Osteocyte (in vitro differentiated cells): ENCODE measurements at regions not wholly inside any gene's neighbourhood (a gene's known extent, or its start where the extent isn't known, plus 50 kb on each side); places are given as distances from the start of the nearest gene placed in this dataset.

Source experiments
- DNase-seq: peaks from one replicate; pipeline ENCODE4 v3.0.0; 2021; ENCODE audit warnings: mixed read lengths; ENCODE audit not compliant: unreplicated experiment; ENCODE audit errors: extremely low spot score
- H3K27ac Mint-ChIP-seq: one replicate; pipeline ENCODE4 v1.8.0; 2021; ENCODE audit warnings: mild to moderate bottlenecking, mixed read lengths; ENCODE audit not compliant: unreplicated experiment
- H3K27me3 Mint-ChIP-seq: one replicate; pipeline ENCODE4 v1.8.0; 2021; ENCODE audit warnings: mixed read lengths; ENCODE audit not compliant: unreplicated experiment
- H3K36me3 Mint-ChIP-seq: one replicate; pipeline ENCODE4 v1.8.0; 2021; ENCODE audit warnings: mixed read lengths; ENCODE audit not compliant: unreplicated experiment
- H3K4me1 Mint-ChIP-seq: one replicate; pipeline ENCODE4 v1.8.0; 2021; ENCODE audit warnings: mixed read lengths; ENCODE audit not compliant: unreplicated experiment
- H3K4me3 Mint-ChIP-seq: one replicate; pipeline ENCODE4 v1.8.0; 2021; ENCODE audit warnings: mild to moderate bottlenecking, moderate library complexity, mixed read lengths; ENCODE audit not compliant: unreplicated experiment
- H3K9me3 Mint-ChIP-seq: one replicate; pipeline ENCODE4 v1.8.0; 2021; ENCODE audit warnings: mixed read lengths; ENCODE audit not compliant: unreplicated experiment
- TF ChIP-seq, protein P1 (sequence below): fragments of 200-600 bp; sonication (generic); IDR thresholded peaks from 2 replicates; pipeline ENCODE4 v1.5.0; 2021; ENCODE audit warnings: antibody characterized with exemption, mild to moderate bottlenecking, moderate library complexity

DNA sequence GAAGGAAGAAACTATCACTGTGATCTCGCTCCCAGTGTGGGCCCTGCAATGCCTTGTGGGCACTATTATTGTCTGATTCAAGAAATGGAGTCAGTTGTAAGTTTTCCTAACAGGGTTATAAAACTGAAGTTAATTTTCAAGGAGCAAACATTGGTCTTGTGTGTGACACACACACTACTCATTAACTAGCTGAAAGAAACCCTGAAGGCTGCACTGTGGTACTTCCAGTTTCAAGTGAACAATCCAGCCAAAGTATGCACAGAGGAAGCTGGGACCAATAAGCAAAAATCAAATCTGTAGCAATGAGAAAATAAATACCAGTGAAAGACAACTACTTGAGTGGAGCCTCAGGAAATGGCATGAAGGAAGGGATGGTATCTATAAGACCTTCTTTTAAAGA is 506.6 kb upstream of the POT1 start:
- H3K4me3 Mint-ChIP-seq = no peak overlapping the region
- no peak for DNase-seq
- TF ChIP-seq, protein P1, sequence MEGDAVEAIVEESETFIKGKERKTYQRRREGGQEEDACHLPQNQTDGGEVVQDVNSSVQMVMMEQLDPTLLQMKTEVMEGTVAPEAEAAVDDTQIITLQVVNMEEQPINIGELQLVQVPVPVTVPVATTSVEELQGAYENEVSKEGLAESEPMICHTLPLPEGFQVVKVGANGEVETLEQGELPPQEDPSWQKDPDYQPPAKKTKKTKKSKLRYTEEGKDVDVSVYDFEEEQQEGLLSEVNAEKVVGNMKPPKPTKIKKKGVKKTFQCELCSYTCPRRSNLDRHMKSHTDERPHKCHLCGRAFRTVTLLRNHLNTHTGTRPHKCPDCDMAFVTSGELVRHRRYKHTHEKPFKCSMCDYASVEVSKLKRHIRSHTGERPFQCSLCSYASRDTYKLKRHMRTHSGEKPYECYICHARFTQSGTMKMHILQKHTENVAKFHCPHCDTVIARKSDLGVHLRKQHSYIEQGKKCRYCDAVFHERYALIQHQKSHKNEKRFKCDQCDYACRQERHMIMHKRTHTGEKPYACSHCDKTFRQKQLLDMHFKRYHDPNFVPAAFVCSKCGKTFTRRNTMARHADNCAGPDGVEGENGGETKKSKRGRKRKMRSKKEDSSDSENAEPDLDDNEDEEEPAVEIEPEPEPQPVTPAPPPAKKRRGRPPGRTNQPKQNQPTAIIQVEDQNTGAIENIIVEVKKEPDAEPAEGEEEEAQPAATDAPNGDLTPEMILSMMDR = no peak
- H3K36me3 Mint-ChIP-seq = peaks cover 3% of the 10 kb centered on the region
- no peaks in the 10 kb centered on the region for H3K27me3 Mint-ChIP-seq
- peaks cover 23% of the 10 kb centered on the region for H3K4me1 Mint-ChIP-seq
- H3K9me3 Mint-ChIP-seq = peaks cover 14% of the 10 kb centered on the region
- no peak overlapping the region for H3K27ac Mint-ChIP-seq

DNA sequence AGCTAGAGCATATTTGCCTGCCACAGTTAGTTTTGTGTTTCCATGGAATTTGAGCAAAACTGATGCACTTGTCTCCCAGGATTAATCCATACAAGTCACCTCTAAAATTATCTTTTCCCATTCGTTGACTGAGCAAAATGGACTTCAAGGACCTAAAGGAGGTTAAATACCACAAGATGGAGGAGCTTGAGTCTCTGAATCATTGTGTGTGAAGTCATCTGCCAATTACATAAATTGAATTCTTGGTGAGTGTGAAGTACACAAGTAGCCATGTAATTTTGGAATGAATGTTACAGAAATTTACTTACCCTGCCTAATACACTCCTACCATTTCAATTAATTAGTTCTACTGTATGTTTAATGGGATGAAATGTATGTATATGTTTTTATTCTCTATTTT is 501.7 kb upstream of the POT1 start:
- Mint-ChIP-seq H3K4me1 (peaks cover 31% of the 10 kb centered on the region), H3K27me3 (no peaks in the 10 kb centered on the region), H3K36me3 (no peaks in the 10 kb centered on the region), H3K4me3 (no peak overlapping the region), H3K27ac (no peak overlapping the region), H3K9me3 (peaks cover 7% of the 10 kb centered on the region)
- no peak for DNase-seq
- TF ChIP-seq, protein P1 = no peak

DNA sequence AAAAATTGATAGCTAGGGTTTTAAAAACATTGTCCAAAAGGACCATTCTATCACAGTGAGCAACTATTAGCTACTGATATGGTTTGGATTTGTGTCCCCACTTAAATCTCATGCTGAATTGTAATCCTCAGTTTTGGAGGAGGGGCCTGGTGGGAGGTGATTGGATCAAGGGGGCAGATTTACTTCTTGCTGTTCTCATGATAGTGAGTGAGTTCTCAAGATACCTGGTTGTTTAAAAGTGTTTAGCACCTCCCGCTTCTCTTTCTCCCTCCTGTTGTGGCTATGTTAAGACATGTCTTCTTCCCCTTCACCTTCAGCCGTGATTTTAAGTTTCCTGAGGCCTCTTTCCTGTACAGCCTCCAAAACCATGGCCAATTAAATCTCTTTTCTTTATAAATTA is 500.4 kb upstream of the POT1 start:
- H3K9me3 Mint-ChIP-seq = peaks cover 7% of the 10 kb centered on the region
- H3K27ac Mint-ChIP-seq = no peak overlapping the region
- TF ChIP-seq, protein P1 = no peak
- H3K36me3 Mint-ChIP-seq = no peaks in the 10 kb centered on the region
- peaks cover 30% of the 10 kb centered on the region for H3K4me1 Mint-ChIP-seq
- DNase-seq = no peak
- H3K27me3 Mint-ChIP-seq = no peaks in the 10 kb centered on the region
- no peak overlapping the region for H3K4me3 Mint-ChIP-seq

DNA sequence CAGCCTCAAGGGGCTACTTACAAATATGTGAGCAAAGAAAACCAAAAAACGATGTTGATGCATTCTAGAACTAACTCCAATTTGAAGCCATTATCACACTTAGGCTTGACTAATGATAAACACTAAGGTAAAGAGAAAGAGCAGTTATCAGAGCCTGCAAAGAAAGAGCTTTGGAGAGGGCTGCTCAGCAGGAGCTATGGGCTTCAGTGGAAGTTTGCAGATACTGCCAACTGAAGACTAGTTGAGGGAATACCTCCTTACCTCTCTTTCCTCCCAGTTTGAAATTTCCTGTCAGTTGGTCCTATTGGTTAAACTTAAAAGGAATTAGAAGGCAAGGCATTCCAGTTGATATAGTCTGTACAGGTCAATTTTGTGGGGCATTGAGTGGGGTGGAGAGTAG is 498.1 kb upstream of the POT1 start:
- Mint-ChIP-seq H3K27ac (no peak overlapping the region), H3K36me3 (no peaks in the 10 kb centered on the region), H3K4me3 (no peak overlapping the region), H3K4me1 (peaks cover 41% of the 10 kb centered on the region), H3K27me3 (no peaks in the 10 kb centered on the region), H3K9me3 (peaks cover 7% of the 10 kb centered on the region)
- no peak for DNase-seq
- TF ChIP-seq, protein P1 = no peak

DNA sequence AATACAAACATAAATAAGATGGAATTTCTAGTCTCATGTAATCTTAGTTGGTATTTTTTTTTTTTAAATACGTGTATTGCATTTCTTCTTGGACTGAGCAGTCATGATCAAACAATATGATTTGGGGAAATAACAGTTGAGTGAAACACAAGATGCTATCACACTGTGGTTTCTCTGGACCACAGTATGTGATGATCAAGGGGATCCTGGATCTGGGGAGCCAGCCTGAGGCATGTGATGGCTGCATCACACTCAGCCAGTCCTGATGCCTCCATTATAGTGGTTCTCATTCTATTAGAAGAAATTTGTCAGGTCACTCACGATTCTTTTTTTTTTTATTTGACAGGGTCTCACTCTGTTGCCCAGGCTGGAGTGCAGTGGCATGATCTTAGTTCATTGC is 495.9 kb upstream of the POT1 start:
- Mint-ChIP-seq H3K4me1 (peaks cover 38% of the 10 kb centered on the region), H3K4me3 (no peak overlapping the region), H3K36me3 (peaks cover 2% of the 10 kb centered on the region), H3K27me3 (no peaks in the 10 kb centered on the region), H3K9me3 (peaks cover 15% of the 10 kb centered on the region), H3K27ac (no peak overlapping the region)
- DNase-seq = no peak
- TF ChIP-seq, protein P1 = no peak
